CD4-positive, alpha-beta memory T cell (primary cell): ENCODE measurements at regions not wholly inside any gene's neighbourhood (a gene's known extent, or its start where the extent isn't known, plus 50 kb on each side); places are given as distances from the start of the nearest gene placed in this dataset.

Experiments used
- CTCF ChIA-PET: fragments of 350-600 bp; sonication (Branson Sonifier 250); formaldehyde crosslinking; loops from one replicate; lab custom pipeline; 2021; ENCODE audit warnings: inconsistent platforms; ENCODE audit not compliant: partially characterized antibody; lab: Charles Lee
- POLR2A ChIA-PET: fragments of 350-600 bp; sonication (Branson Sonifier 250); formaldehyde crosslinking; loops from one replicate; lab custom pipeline; 2021; ENCODE audit not compliant: partially characterized antibody; lab: Charles Lee
- DNase-seq, 5 donors: peaks; one replicate each; pipeline versions ENCODE4 v3.0.0 to v3.0.0-alpha.2; 2020 to 2022; ENCODE audit warnings: mixed read lengths in 1 of 5
- H3K27ac ChIP-seq: one replicate; pipeline ENCODE4 v1.7.0; 2013; ENCODE audit warnings: low read depth, low read length
- H3K27me3 ChIP-seq: 2 replicates; pipeline ENCODE4 v1.7.0; 2013; ENCODE audit warnings: mild to moderate bottlenecking, low read length, moderate library complexity; ENCODE audit not compliant: insufficient read depth
- H3K36me3 ChIP-seq: 2 replicates; pipeline ENCODE4 v1.7.0; 2013; ENCODE audit warnings: mild to moderate bottlenecking, low read length, moderate library complexity; ENCODE audit not compliant: insufficient read depth
- H3K4me1 ChIP-seq: 2 replicates; pipeline ENCODE4 v1.7.0; 2013; ENCODE audit warnings: mild to moderate bottlenecking, low read length, moderate library complexity; ENCODE audit not compliant: insufficient read depth
- H3K4me3 ChIP-seq, 2 donors: one replicate each; pipeline ENCODE4 v1.7.0; 2013; ENCODE audit warnings: low read length in 2 of 2, mild to moderate bottlenecking in 1 of 2
- H3K9me3 ChIP-seq, 2 donors: one replicate each; pipeline ENCODE4 v1.7.0; 2013; ENCODE audit warnings: low read length in 2 of 2, control low read depth in 1 of 2; ENCODE audit not compliant: control insufficient read depth in 1 of 2
- H3K27ac Mint-ChIP-seq, 7 donors: one replicate each; pipeline ENCODE4 v1.8.0; 2020 to 2021; ENCODE audit warnings: mixed read lengths in 7 of 7, mild to moderate bottlenecking in 6 of 7, inconsistent platforms in 3 of 7, moderate library complexity in 3 of 7
- H3K27me3 Mint-ChIP-seq, 2 donors: one replicate each; pipeline ENCODE4 v1.8.0; 2020 to 2021; ENCODE audit warnings: mixed read lengths in 2 of 2
- H3K36me3 Mint-ChIP-seq, 2 donors: one replicate each; pipeline ENCODE4 v1.8.0; 2020 to 2021; ENCODE audit warnings: mixed read lengths in 2 of 2, inconsistent platforms in 1 of 2, mild to moderate bottlenecking in 1 of 2
- H3K4me1 Mint-ChIP-seq, 4 donors: one replicate each; pipeline ENCODE4 v1.8.0; 2020 to 2021; ENCODE audit warnings: mixed read lengths in 4 of 4, mild to moderate bottlenecking in 1 of 4
- H3K4me3 Mint-ChIP-seq, 8 donors: one replicate each; pipeline ENCODE4 v1.8.0; 2020 to 2021; ENCODE audit warnings: mixed read lengths in 8 of 8, mild to moderate bottlenecking in 7 of 8, moderate library complexity in 6 of 8, inconsistent platforms in 3 of 8
- H3K9me3 Mint-ChIP-seq, 8 donors: one replicate each; pipeline ENCODE4 v1.8.0; 2020 to 2021; ENCODE audit warnings: mixed read lengths in 8 of 8, mild to moderate bottlenecking in 5 of 8, inconsistent platforms in 3 of 8, moderate library complexity in 1 of 8
- intact Hi-C: fragments of 100-400 bp; cut with micrococcal nuclease; formaldehyde crosslinking; loops from one replicate; pipeline ENCODE4 v1.15.1; 2023

DNA sequence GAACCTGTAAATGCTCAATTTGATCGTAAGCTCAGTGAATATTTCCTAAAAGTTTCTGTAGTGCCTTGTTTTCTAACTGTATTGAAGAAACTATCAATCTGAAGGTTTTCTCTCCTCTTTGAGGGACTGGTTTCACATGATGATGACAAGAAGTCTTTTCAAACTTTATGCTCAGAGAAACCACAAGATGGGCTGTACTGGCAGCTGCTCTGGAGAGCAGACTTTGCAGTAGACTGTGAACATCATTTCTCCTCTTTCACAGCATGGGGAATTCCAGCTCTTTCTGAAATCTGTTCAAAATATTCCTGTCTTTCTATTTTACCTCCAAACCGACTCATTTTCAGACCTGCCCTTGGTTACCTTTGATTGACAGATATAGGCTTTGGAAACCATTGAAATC lies 194.4 kb downstream of the IZUMO3 start:
- intact Hi-C loops: no loop called here
- CTCF ChIA-PET: no interaction called here

GRCh38 chr9:24342457-24342856 lies 203.2 kb downstream of the IZUMO3 start:
- ChIA-PET CTCF (no interaction called here), POLR2A (no interaction called here)
- Histone ChIP-seq H3K36me3 (no peaks in the 10 kb centered on the region), H3K27ac (no peak overlapping the region), H3K4me1 (no peaks in the 10 kb centered on the region), H3K9me3 (peaks cover 0 to 10% of the 10 kb centered on the region in 2 donors), H3K4me3 (no peak overlapping the region), H3K27me3 (no peaks in the 10 kb centered on the region)
- Mint-ChIP-seq H3K27me3 (no peaks in the 10 kb centered on the region), H3K36me3 (no peaks in the 10 kb centered on the region), H3K4me1 (no peaks in the 10 kb centered on the region), H3K4me3 (no peak overlapping the region), H3K27ac (no peak overlapping the region), H3K9me3 (peaks cover 12 to 24% (median 18%) of the 10 kb centered on the region in 8 donors)
- intact Hi-C loops: no loop called here
- no peak for DNase-seq

More for the DNA sequence above, 194.4 kb downstream of the IZUMO3 start:
- Mint-ChIP-seq H3K4me3 (no peak overlapping the region), H3K4me1 (no peaks in the 10 kb centered on the region), H3K36me3 (no peaks in the 10 kb centered on the region), H3K27me3 (no peaks in the 10 kb centered on the region), H3K9me3 (peaks cover under 1 to 23% (median 12%) of the 10 kb centered on the region in 8 donors), H3K27ac (no peak overlapping the region)
- POLR2A ChIA-PET: no interaction called here
- Histone ChIP-seq H3K9me3 (no peaks in the 10 kb centered on the region), H3K4me3 (no peak overlapping the region), H3K27me3 (no peaks in the 10 kb centered on the region), H3K27ac (no peak overlapping the region), H3K36me3 (no peaks in the 10 kb centered on the region), H3K4me1 (no peaks in the 10 kb centered on the region)
- DNase-seq: no peak

- no peak for DNase-seq
- Histone ChIP-seq H3K27ac (no peak overlapping the region), H3K27me3 (no peaks in the 10 kb centered on the region), H3K4me3 (no peak overlapping the region), H3K4me1 (no peaks in the 10 kb centered on the region), H3K9me3 (no peaks in the 10 kb centered on the region), H3K36me3 (no peaks in the 10 kb centered on the region)
- H3K27ac Mint-ChIP-seq: no peak overlapping the region
- intact Hi-C loops: no loop called here
- H3K4me1 Mint-ChIP-seq: no peaks in the 10 kb centered on the region
- no peak overlapping the region for H3K4me3 Mint-ChIP-seq
- ChIA-PET POLR2A (no interaction called here), CTCF (no interaction called here)
- peaks cover 0 to 19% (median 7%) of the 10 kb centered on the region in 8 donors for H3K9me3 Mint-ChIP-seq
- no peaks in the 10 kb centered on the region for H3K27me3 Mint-ChIP-seq
- no peaks in the 10 kb centered on the region for H3K36me3 Mint-ChIP-seq
Measured at GRCh38 chr9:24333629-24334028, 212.1 kb downstream of the IZUMO3 start.

DNA sequence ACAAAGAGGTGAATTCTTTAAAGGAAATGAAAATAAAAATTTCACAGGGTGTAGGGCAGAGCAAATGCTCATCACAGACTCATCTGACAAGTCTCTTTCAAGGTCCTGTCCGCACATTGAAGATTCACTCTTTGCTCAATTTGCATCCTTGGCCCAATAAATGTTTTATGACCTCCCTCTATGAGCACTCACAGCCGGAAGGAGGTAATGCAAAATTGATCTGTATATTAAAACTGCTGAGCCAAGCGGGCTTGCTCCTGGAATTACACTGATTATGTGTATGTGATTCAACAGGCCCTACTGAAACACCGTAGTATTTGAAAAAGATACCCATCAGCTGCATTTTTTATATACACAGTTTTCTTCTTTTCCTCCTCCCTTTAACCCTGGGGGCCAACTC lies 246.8 kb downstream of the IZUMO3 start:
- no peak overlapping the region for H3K27ac ChIP-seq
- Mint-ChIP-seq H3K27ac (no peak overlapping the region), H3K9me3 (peaks cover 5 to 37% (median 19%) of the 10 kb centered on the region in 8 donors), H3K27me3 (no peaks in the 10 kb centered on the region), H3K4me3 (no peak overlapping the region), H3K36me3 (no peaks in the 10 kb centered on the region), H3K4me1 (no peaks in the 10 kb centered on the region)
- ChIA-PET CTCF (no interaction called here), POLR2A (no interaction called here)
- no peak for DNase-seq
- H3K9me3 ChIP-seq: no peaks in the 10 kb centered on the region
- intact Hi-C loops: no loop called here
- no peak overlapping the region for H3K4me3 ChIP-seq
- H3K36me3 ChIP-seq: no peaks in the 10 kb centered on the region
- no peaks in the 10 kb centered on the region for H3K27me3 ChIP-seq
- no peaks in the 10 kb centered on the region for H3K4me1 ChIP-seq

DNA sequence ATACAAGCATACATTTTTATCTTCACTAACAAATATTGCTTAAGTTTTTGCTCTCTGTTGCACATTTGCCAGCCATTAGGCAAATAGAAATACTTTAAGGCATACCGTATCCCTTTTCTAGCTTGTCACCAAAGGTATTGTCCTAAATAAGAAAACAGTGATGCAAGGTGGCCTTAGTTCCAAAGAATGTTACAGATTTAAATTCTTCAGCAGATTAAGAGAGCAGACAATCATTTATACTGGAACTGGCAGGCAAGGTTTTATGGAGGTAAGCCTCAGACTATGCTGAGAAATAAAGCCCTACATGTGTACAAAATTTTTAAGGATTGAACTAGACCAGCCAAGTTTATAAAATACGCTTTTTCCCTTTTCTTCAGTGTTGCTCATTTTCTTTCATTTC lies 247.8 kb downstream of the IZUMO3 start:
- no peaks in the 10 kb centered on the region for H3K4me1 ChIP-seq
- no peaks in the 10 kb centered on the region for H3K27me3 ChIP-seq
- H3K9me3 ChIP-seq: no peaks in the 10 kb centered on the region
- no peak for DNase-seq
- H3K36me3 ChIP-seq: no peaks in the 10 kb centered on the region
- Mint-ChIP-seq H3K27me3 (no peaks in the 10 kb centered on the region), H3K9me3 (peaks cover 4 to 41% (median 14%) of the 10 kb centered on the region in 8 donors), H3K4me1 (no peaks in the 10 kb centered on the region), H3K27ac (no peak overlapping the region), H3K4me3 (no peak overlapping the region), H3K36me3 (no peaks in the 10 kb centered on the region)
- H3K27ac ChIP-seq: no peak overlapping the region
- ChIA-PET POLR2A (no interaction called here), CTCF (no interaction called here)
- intact Hi-C loops: no loop called here
- H3K4me3 ChIP-seq: no peak overlapping the region

GRCh38 chr9:24296124-24296523 lies 249.6 kb downstream of the IZUMO3 start:
- intact Hi-C loops: no loop called here
- H3K4me3 Mint-ChIP-seq: no peak overlapping the region
- no peaks in the 10 kb centered on the region for H3K4me1 Mint-ChIP-seq
- no peaks in the 10 kb centered on the region for H3K36me3 Mint-ChIP-seq
- H3K36me3 ChIP-seq: no peaks in the 10 kb centered on the region
- ChIA-PET CTCF (no interaction called here), POLR2A (no interaction called here)
- peaks cover 0 to 49% (median 20%) of the 10 kb centered on the region in 8 donors for H3K9me3 Mint-ChIP-seq
- H3K27me3 ChIP-seq: no peaks in the 10 kb centered on the region
- no peak for DNase-seq
- no peaks in the 10 kb centered on the region for H3K4me1 ChIP-seq
- H3K27me3 Mint-ChIP-seq: no peaks in the 10 kb centered on the region
- H3K4me3 ChIP-seq: no peak overlapping the region
- H3K9me3 ChIP-seq: no peaks in the 10 kb centered on the region
- H3K27ac Mint-ChIP-seq: no peak overlapping the region
- no peak overlapping the region for H3K27ac ChIP-seq

GRCh38 chr9:24293386-24293785 lies 252.3 kb downstream of the IZUMO3 start:
- H3K4me3 Mint-ChIP-seq: no peak overlapping the region

GRCh38 chr9:24286761-24287160 lies 258.9 kb downstream of the IZUMO3 start:
- H3K36me3 Mint-ChIP-seq: no peaks in the 10 kb centered on the region
- CTCF ChIA-PET: no interaction called here
- H3K9me3 ChIP-seq: peaks cover 0 to 4% of the 10 kb centered on the region in 2 donors
- POLR2A ChIA-PET: no interaction called here
- H3K9me3 Mint-ChIP-seq: peaks cover 2 to 20% (median 15%) of the 10 kb centered on the region in 8 donors
- H3K27me3 ChIP-seq: no peaks in the 10 kb centered on the region
- no peaks in the 10 kb centered on the region for H3K4me1 ChIP-seq
- DNase-seq: no peak
- no peak overlapping the region for H3K4me3 Mint-ChIP-seq
- no peak overlapping the region for H3K4me3 ChIP-seq
- no peak overlapping the region for H3K27ac Mint-ChIP-seq
- H3K27me3 Mint-ChIP-seq: no peaks in the 10 kb centered on the region
- H3K4me1 Mint-ChIP-seq: no peaks in the 10 kb centered on the region
- no peak overlapping the region for H3K27ac ChIP-seq
- intact Hi-C loops: no loop called here
- no peaks in the 10 kb centered on the region for H3K36me3 ChIP-seq

More at GRCh38 chr9:24293386-24293785, 252.3 kb downstream of the IZUMO3 start:
- no peak for DNase-seq
- no peaks in the 10 kb centered on the region for H3K4me1 ChIP-seq
- no peaks in the 10 kb centered on the region for H3K36me3 ChIP-seq
- Mint-ChIP-seq H3K27ac (no peak overlapping the region), H3K4me1 (no peaks in the 10 kb centered on the region), H3K36me3 (no peaks in the 10 kb centered on the region), H3K27me3 (no peaks in the 10 kb centered on the region), H3K9me3 (peaks cover 0 to 41% (median 19%) of the 10 kb centered on the region in 8 donors)
- POLR2A ChIA-PET: no interaction called here
- no peak overlapping the region for H3K27ac ChIP-seq
- no peaks in the 10 kb centered on the region for H3K9me3 ChIP-seq
- no peaks in the 10 kb centered on the region for H3K27me3 ChIP-seq
- no peak overlapping the region for H3K4me3 ChIP-seq
- intact Hi-C loops: loop anchor here (5.0 kb wide), 1 partner anchor 1371 kb away; no protein-coding TSS in a partner anchor
- CTCF ChIA-PET: no interaction called here
